ENCODE measurements at regions not wholly inside any gene's neighbourhood (a gene's known extent, or its start where the extent isn't known, plus 50 kb on each side); places are given as distances from the start of the nearest gene placed in this dataset.

DNA sequence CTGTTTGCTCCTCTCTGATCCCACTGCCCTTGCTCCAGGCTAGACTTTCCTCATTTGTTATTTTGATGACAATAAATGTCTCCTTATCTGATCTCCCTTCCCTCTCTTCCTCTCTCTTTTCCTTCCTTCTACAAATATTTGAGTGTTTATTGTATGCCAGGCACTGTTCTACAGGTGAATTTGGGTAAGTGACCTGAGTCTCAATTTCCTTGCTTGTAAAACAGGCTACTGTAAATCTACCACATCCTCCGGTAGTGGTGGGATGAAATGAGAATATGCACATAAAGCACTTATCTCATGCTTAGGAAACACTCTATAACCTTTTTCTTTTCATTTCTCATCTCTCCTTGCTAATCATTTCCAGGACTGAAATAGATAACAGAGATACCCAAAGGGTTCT, 86.4 kb downstream of the HMHB1 start:
- Histone ChIP-seq H3K27ac (no peak overlapping the region), H3K9me3 (replicated peaks in 1 of 3) (no peaks in the 10 kb centered on the region), H3K4me3 (no peak overlapping the region), H3K27me3 (no peaks in the 10 kb centered on the region), H3K4me1 (replicated peaks in 1 of 2) (no peaks in the 10 kb centered on the region), H3K36me3 (replicated peaks in 1 of 2) (no peaks in the 10 kb centered on the region)
- intact Hi-C loops (cut with DNase I): no loop called here
- 93 to 100% (median 94%) methylated on average over 1 of the region's 1 CpG for WGBS, 4 donors
- no peak for DNase-seq
- no peak for TF ChIP-seq POLR2A (IDR thresholded peaks at IDR 0.05)
- TF ChIP-seq CTCF (IDR thresholded peaks at IDR 0.05): no peak

GRCh38 chr5:143898916-143899591, 87.1 kb downstream of the HMHB1 start:
- Histone ChIP-seq H3K36me3 (replicated peaks in 1 of 2) (no peaks in the 10 kb centered on the region), H3K4me1 (replicated peaks in 1 of 2) (no peaks in the 10 kb centered on the region), H3K9me3 (replicated peaks in 1 of 3) (no peaks in the 10 kb centered on the region), H3K27ac (no peak overlapping the region), H3K4me3 (no peak overlapping the region), H3K27me3 (no peaks in the 10 kb centered on the region)
- intact Hi-C loops (cut with DNase I): no loop called here
- no peak for TF ChIP-seq POLR2A (IDR thresholded peaks at IDR 0.05)
- TF ChIP-seq CTCF (IDR thresholded peaks at IDR 0.05): no peak
- WGBS, 4 donors: 62 to 75% (median 71%) methylated on average over 6 of the region's 6 CpGs
- DNase-seq: no peak

- Histone ChIP-seq H3K4me1 (replicated peaks in 1 of 2) (no peaks in the 10 kb centered on the region), H3K9me3 (replicated peaks in 1 of 3) (no peaks in the 10 kb centered on the region), H3K27me3 (no peaks in the 10 kb centered on the region), H3K4me3 (no peak overlapping the region), H3K36me3 (replicated peaks in 1 of 2) (no peaks in the 10 kb centered on the region), H3K27ac (no peak overlapping the region)
- intact Hi-C loops (cut with DNase I): no loop called here
- TF ChIP-seq POLR2A (IDR thresholded peaks at IDR 0.05) (no peak), CTCF (IDR thresholded peaks at IDR 0.05) (no peak)
- DNase-seq: no peak
- 90 to 100% (median 96%) methylated on average over 1 of the region's 1 CpG for WGBS, 4 donors
Measured at GRCh38 chr5:143908959-143909358, 97.0 kb downstream of the HMHB1 start.

DNA sequence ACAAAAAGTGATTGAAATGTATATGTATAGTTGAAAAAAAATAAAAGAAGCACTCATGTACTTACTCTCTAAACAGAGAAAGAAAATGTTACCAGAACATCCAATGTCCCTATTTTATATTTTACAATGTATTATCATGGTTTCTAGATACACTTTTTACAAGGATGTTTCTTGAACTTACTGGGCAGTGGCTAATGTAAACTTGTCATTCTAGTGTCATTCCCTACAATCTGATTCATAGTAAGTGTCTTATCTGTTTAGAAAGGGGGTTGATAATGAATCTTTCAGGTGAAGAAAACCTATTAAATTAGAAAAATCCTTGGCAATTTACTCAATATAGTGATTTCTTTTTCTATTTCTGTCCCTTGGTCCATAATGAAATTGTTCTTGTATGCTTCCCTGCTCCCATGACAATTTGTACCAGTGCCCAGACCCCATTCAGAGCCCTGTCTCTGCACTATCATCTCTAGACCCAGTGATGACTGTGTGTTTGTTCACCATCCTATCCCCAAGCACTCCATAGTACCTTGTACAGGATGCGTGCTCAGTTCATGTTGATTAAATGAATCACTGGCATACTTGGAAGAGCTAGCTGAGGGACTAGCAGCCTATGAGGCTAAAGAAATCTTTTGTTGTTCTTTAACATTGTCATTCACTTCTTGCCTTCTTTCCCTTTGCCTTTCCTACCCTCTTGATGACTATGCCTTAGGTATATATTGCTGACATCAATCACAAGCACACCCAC, 101.2 kb downstream of the HMHB1 start:
- WGBS, 4 donors: 80 to 97% (median 96%) methylated on average over 1 of the region's 1 CpG
- intact Hi-C loops (cut with DNase I): no loop called here
- H3K4me1 ChIP-seq (replicated peaks in 1 of 2): no peaks in the 10 kb centered on the region

More for the DNA sequence above, 101.2 kb downstream of the HMHB1 start:
- Histone ChIP-seq H3K4me3 (no peak overlapping the region), H3K9me3 (replicated peaks in 1 of 3) (no peaks in the 10 kb centered on the region), H3K27me3 (no peaks in the 10 kb centered on the region), H3K36me3 (replicated peaks in 1 of 2) (no peaks in the 10 kb centered on the region), H3K27ac (no peak overlapping the region)
- no peak for DNase-seq
- TF ChIP-seq POLR2A (IDR thresholded peaks at IDR 0.05): no peak
